Cerebellar cortex (tissue), 1 donor: ENCODE measurements at regions not wholly inside any gene's neighbourhood (a gene's known extent, or its start where the extent isn't known, plus 50 kb on each side); places are given as distances from the start of the nearest gene placed in this dataset.

Experiments
- DNase-seq: peaks from one replicate; pipeline ENCODE4 v3.0.0-alpha.2; 2015; ENCODE audit warnings: low spot score

GRCh38 chr3:159848348-159849118 is 140.1 kb upstream of the IL12A start:
- DNase-seq = peak; percentile 76

DNA sequence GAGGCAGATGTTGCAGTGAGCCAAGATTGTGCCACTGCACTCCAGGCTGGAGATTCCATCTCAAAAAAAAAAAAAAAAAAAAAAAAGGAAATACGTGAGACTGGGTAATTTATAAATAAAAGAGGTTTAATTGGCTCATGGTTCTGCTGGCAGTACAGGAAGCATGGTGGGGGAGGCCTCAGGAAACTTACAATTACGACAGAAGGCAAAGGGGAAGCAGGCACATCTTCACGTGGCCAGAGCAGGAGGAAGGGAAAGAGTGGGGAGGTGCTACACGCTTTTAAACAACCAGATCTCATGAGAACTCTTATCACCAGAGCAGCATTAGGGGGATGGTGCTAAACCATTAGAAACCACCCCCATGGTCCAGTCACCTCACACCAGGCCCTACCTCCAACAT is 138.2 kb upstream of the IL12A start:
- DNase-seq = no peak

DNA sequence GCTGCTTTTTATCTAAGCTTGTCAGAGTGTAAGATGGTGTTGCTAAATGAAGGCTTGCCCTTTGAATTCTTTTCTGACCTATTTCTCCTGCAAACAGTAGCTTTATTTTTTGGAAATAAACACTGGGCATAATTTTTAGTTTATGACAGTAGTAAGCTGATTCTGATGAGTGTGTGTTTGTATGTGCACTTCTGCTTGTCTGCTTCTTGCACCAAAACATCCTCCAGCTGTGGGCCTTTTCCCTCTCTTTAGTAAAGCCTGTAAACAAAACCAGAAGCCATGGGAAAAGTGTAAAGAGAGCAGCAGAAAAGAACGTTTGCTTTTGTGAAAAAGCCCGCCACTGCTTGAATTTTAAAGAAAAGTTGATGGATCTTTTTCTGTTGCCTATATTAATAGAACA is 136.4 kb upstream of the IL12A start:
- DNase-seq = no peak

DNA sequence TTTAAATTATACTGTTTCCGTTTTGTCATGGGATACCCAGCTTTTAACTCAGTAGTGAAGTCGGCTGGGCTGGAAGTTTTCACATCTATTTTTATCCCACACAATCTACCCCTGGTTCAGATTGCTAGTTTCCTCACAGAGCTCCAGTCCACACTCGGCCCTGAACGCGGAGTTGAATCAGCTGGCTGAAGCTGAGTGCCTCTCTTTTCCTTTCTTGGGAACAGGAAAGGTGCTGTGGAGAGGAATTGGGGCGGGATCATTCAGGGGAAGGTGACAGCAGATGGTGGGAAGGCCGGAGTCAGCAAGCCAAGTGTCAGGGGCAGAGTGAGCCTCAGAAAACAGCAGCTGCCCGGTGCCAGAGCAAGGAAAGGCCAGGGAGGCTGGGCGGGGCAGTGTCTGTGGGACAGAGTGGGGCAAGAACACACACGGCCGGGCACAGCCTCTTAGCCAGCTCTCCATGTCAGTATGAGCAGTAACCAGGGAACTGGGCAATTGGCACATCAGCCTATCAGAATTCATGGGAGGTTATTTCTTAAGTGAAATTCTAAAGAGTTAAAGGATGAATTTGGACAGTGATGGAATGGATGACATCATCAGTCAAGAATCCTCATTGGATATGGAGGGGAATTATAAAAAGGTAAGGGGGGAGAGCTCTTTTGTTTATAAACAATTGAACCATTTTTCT is 135.7 kb upstream of the IL12A start:
- peak; percentile 86 for DNase-seq

GRCh38 chr3:159853506-159853864 is 135.2 kb upstream of the IL12A start:
- no peak for DNase-seq

- DNase-seq = peak; percentile 69
These were observed 134.0 kb upstream of the IL12A start for GRCh38 chr3:159854500-159855124.

GRCh38 chr3:159855599-159856346 is 132.9 kb upstream of the IL12A start:
- DNase-seq = no peak

DNA sequence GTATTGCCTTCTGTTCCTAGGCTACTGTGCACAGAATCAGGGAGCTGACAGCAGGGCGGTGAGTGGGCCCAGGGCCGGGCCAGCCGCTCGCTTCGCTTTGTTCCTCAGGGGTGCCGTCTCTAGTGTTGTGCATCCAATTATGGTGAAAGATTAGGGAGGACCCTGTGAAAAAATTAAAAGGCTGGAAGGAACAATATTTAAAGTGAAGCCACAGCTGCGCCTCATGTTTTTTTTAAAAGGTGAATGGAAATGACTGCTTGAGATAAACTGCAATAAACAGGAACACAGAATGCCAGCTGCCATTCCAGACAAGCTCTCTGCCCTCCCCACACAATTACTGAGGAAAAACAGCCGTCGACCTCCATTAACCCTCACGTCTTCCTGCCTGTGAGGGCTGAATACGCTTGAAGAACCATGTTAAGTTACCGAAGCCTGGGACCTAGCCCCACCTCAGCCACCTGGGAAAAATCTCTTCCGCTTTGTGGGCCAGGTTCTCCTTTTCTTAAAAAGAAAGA is 132.0 kb upstream of the IL12A start:
- DNase-seq = peak; percentile 55

- no peak for DNase-seq
These were observed 130.8 kb upstream of the IL12A start for GRCh38 chr3:159857840-159858239.

GRCh38 chr3:159858650-159859049 is 130.0 kb upstream of the IL12A start:
- DNase-seq = no peak

GRCh38 chr3:159859424-159859823 is 129.2 kb upstream of the IL12A start:
- peak; percentile 72 for DNase-seq

GRCh38 chr3:159859836-159860235 is 128.8 kb upstream of the IL12A start:
- no peak for DNase-seq

DNA sequence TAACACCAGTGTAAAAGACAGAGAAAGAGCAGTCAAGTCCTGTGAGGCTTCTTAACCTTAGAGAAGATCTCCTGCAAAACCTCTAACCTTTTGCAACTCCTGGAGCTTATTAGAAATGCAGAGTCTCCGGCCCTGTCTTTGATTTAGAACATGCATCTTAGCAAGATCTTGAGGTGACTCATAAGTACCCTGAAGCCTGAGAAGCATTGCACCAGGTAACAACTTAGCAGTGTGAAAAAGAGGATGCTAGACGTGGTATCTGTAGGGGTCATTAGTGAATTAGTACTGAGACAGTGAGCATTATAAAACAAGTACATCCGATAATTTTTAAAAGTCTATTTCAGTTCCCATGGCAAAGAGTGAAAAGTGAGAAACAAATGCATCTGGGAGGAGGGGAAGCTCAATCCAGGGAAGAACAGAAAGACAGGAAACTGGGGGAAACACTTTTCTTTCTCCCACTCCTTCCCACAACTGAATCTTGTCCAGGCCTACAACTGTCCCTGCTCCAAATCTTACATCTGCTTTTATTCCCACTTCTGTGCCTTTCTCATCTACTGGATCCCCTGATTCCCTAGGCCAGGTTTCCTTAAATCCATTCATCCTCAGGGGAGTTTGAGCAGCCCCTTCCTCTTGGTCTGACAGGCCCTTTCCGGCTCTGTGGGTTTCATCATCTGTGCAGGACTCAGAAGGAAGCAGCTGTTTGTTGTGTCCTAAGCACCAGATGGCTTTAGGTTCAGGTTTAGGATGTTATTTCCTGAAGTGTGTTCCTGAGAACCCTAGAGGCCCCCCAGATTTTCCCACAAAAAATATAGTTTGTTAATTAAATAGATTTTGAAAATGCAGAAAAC is 128.1 kb upstream of the IL12A start:
- no peak for DNase-seq

DNA sequence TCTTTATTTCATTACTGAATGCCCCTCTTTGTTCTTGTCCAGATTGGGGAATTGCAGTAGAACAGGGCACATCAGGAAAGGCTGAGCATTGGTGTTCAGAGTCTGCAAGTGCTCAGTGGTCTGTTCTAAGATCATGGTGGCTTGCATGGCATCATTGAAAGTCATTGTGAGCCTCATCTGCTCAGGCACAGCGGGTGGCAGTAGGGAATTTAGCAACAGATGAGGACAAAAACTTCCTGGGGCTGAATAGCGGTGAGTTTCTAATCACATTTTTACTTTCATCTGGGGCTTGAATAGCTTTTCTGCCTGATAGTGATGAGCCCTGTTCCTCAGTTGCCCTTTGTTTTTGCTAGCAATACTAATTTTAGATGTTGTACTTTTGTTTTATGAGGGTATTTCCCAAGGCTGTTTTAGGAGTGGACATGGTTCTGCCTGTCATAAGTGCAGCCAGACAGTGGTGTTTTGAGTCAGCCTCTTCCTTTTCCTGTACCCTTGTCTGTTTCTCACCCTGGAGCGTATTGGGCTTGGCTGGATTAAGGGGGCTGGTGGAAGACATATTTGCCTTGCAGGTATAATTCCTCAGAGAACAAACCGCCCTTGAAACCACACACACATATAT is 127.2 kb upstream of the IL12A start:
- no peak for DNase-seq

- no peak for DNase-seq
These were observed 123.5 kb upstream of the IL12A start for GRCh38 chr3:159865041-159865579.

- no peak for DNase-seq
These were observed 122.4 kb upstream of the IL12A start for GRCh38 chr3:159866201-159866746.

DNA sequence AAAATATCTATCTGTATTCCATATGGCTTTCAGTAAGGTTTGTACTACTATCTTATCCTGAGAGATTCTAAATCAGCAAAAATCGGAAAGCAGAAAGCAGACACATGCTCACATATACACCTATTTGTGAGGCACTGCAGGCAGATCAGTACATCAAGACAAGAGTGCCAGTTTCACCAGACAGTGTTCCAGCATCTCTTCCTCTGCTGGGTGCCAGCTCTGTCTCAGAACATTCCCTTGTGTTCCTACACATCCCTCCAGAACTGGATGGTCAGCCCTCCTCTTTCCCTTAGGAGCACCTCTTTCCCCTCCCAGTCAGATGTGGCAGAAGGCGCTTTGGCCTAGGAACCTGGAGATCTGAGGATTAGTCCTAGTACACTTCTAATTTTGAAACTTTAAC is 121.3 kb upstream of the IL12A start:
- DNase-seq = no peak

DNA sequence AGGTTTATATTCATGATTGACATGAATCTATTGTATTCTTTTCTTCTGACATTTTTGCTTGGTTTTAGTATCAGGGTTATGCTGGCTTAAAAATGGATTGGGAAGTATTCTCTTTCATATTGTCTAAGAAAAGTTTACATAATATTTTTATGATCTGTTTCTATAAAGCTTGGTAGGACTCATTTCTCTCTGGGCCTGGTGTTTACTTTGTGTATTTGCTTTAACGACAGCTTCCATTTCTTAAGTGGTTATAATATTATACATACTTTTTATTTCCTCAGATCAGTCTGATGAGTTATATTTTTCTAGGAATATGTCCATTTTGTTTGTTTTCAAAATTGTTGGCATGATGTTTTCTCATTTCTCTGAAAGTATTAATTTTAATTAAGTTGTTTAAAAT is 117.9 kb upstream of the IL12A start:
- DNase-seq = no peak

- no peak for DNase-seq
These were observed 116.1 kb upstream of the IL12A start for GRCh38 chr3:159872374-159873109.

- no peak for DNase-seq
These were observed 113.5 kb upstream of the IL12A start for GRCh38 chr3:159875116-159875515.
